CD4-positive, alpha-beta T cell treated with Interferon gamma for 1 hour (primary cell): ENCODE measurements at regions not wholly inside any gene's neighbourhood (a gene's known extent, or its start where the extent isn't known, plus 50 kb on each side); places are given as distances from the start of the nearest gene placed in this dataset.

Experiments used
- DNase-seq: peaks from one replicate; pipeline ENCODE4 v3.0.0-alpha.2; 2020

DNA sequence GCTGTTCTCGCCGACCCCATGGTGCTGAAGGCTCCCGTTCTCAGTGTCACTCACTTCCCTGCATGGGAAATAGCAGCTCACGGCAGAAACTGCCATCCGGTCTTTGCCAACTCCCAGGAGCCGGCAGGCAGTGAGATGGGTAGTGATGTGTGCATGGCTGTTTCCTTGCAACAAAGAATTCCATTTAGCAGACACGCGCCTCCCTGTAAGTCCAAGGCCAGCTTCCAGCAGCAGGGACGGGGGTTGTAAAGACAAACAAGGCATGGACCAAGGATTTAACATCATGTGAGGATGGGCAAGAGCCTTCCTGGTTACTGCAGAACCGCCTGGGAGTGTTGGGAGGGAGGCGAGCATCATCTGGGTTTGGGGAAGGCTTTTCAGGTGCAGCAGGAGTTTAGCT lies 273.1 kb downstream of the GLRX3 start:
- DNase-seq = no peak

DNA sequence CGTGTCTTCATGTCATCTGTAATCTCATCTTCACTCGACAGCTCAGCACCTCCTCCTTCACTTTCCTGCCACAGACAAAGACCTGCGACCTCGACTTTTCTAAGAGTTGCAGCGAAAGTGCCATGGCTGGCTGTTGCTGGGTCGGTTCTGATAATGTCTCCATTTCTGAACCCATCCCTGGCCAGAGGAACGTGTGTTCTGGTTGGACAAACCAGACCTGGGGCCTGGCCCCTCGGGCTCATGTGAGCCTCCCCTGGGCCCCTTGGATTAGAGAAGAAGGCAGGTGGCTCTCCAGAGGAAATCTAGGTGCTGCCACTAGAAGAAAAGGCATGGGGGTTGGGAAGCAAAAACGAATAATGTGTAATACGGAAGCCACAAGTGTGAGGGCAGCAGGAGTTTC lies 273.7 kb downstream of the GLRX3 start:
- DNase-seq = no peak

DNA sequence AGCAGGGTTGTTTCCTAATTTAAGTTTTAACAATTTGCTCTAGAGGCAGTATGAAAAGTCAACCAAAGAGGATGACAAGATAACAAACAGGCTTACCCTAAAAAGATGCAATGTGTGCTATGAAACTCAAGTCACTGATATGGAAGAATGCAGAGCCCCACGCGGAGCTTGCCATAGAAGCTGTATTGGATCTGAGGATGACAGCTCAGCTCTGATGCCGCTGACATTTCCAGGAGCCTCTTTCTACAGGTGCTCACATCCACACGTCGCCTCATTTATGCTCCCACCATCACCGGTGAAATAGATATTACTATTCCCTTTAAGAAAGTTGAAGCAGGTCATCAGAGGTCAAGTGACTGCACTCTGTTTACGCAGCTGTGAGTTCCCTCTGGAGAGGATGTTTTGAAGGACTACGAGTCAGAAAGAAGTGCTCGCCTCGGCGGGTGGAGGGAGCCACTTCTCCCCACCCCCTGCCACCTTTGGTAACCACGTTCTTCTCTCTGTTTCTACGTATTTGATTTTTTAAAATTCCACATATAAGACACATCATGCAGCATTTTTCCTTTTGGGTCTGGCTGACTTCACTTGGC lies 275.4 kb downstream of the GLRX3 start:
- DNase-seq = no peak

DNA sequence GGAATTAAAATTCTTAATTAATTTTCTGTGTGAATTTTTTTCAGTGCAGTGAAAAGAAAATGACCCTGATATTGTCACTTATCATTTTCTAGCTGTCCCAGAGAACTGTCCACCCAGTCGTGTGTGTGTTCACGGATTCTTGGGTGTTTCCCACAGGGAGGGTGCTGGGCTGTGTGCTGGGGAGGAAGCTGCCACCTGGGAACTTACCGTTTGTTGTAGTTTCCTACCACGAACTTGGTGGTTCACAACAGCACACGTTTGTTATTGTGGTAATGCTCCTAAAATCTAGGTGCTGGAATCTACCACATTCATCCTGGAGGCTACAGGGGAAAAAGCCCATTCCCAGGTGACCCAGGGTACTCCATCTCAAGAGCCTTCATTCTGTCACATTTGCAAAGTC lies 276.1 kb downstream of the GLRX3 start:
- no peak for DNase-seq

DNA sequence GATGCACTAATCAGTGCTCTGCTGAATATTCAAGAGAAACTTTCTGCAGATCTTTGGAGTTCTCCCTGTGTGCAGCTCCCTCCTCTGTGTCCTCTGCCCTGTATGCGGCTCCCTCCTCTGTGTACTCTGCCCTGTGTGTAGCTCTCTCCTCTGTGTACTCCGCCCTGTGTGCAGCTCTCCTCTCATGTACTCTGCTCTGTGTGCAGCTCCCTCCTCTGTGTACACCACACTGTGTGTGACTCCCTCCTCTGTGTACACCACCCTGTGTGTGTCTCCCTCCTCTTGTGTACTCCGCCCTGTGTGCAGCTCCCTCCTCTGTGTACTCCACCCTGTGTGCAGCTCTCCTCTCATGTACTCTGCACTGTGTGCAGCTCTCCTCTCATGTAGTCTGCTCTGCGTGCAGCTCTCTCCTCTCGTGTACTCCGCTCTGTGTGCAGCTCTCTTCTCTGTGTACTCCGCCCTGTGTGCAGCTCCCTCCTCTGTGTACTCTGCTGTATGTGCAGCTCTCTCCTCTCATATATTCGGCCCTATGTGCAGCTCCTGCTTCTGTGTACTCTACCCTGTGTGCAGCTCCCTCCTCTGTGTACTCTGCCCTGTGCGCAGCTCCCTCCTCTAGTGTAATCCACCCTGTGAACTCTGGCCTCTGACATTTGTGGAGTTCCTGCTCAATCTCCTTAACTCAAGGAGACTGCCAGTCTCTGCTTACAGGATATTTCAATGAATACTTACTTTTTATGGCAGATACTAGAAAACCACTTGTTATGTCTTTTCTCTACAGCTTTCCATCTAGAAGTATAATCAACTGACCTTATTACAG lies 280.4 kb downstream of the GLRX3 start:
- DNase-seq = no peak

DNA sequence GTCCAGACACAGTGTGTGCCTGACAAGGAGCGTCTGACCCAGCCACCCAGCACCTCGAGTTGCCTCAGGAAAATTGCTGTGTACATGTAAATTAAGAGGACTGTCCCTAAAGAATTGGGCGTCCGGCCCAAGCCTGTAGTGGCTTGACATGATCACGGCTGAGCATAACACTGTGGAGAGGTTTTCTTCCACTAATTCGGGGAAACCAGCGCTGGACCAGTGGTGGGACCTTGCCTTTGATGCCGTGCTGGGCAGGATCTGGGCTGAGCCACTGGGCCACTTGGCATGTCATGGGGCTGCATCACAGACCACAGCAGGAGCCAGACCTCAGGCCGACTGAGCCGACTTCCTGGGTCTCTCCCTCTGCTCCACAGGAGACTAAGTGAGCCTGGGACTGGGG lies 282.5 kb downstream of the GLRX3 start:
- DNase-seq = no peak

DNA sequence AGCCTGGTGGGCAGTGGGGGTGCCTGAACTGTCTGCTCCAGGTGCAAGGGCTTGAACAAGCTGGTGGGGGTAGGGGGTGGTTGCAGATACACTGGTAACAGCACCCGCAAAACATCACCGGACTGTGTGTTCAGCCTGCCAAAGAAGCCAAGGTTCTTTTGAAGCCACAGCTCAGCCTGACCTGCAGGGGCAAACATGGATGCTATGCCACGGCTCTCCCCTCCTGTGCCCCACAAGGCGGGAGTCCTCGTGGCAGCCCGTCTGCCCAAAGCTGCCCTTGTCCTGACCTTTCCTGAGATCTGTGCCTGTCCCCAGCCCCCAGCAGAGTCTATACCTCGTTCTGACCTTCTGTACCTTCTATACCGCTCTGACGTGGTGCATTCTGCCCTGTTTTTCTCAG lies 285.7 kb downstream of the GLRX3 start:
- DNase-seq = no peak

DNA sequence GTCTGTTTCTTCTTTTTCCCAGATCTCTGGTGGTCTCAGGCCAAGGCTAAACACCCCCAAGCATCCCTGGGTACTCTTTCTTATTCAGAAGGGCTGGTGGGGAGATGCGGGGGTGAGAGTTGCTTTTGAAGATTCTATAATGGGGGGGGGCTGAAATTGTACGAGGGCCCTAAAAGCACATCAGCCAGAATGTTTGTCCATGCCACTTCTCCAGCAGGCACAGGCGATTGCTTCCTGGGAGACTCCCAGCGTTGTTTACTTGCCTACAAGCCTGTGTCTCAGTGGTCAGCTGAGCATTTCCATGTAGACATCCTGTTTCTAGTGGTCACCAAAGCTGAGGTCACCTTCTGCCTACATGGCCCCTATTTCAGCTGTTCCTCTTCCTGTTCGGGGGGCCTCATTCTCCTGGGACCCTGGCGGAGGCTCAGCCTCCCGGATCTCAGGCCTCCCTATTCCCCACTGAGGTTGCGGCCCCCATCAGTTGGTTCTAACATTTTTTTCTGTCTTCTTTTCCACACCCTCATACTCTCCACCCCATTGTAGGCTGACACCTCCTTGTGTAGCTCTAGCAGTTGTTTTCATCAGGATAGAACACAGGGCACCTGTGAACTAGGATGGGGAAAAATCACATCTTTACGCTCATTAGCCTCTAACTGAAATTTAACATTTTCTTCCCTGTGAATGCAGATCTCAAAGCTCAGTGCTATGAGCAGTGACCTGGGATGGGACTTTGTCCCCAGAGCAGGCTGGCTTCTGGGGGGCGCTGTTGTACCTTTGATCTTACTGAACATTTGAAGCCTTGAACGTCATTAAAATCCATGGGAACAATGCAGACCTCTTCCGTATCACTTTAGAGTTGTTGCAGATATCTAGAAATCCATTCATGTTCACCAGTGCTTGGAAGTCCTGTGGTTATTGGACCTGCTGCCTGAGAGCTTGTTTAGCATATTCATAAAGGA lies 286.5 kb downstream of the GLRX3 start:
- DNase-seq = no peak

DNA sequence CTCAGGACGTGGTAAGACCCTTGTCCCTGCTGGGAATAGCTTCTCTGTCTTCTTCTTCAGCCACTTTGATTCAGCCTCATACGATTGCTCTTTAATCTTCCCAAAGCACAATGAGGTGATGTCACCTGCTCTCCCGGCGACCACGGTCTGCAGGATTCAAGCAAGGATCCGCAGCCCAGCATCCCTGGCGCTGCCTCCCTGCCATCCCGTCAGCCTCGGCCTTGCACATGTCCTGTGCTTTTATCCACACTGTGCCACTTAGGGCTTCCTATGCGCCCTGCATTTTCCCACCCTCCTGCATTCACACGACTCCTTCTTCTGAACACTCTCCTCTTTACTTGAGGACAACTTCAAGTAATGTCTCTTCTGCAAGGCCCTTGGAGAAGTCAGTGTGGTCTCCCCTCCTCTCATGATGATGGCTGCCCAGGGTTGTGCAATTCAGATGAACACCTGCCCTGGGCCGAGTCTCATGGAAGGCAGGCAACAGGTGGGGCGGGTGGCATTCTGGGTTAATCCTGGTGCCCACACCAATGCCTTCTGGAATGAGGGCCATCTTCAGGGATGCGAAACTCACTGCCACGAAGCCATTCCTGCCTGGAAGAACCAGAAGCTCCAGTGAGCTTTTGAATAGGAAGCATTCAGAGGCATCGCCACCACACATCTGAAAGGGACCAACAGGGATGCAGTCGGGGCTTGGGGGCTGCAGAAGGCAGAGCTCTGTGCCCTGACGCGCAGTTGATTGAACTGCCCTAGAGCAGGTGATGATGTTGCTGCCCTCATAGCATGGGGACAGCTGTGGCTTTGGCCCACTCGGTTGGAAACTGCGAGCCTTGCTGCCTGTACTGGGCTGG lies 287.5 kb downstream of the GLRX3 start:
- no peak for DNase-seq

DNA sequence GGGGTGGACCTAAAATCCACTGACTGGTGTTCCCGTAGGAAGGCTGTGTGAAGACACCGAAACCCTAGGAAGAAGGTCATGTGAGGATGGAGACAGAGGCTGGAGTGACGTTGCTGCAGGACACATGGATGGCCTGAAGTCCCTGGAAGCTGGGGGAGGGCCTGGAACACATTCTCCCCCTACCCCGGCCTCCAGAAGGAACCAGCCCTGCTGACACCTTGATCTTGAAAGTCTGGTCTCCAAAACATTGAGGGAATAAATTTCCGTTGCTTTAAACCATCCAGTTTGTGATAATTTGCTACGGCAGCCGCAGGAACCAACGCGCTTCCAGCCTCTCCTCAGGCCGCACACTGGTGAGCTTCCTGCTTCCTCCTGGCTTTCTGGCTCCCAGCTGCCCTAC lies 288.2 kb downstream of the GLRX3 start:
- DNase-seq = no peak

DNA sequence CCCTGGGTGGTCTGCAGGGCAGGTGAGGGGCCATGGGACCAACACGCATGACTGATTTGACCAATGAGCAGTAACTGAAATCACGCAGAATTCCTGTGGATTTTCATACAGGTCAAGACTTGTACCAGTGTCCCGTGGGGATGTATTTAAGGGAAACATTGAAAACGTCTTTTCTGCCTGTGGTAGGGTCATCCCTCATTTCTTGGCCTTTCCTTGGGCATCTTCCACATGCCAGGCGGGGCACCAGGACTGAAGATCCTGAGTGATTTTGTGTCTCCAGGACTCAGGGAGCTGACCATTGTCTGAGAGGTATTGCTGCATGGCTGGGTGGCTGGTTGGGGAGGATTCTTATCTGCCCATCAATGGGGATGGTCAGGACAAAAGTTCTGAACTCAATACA lies 289.0 kb downstream of the GLRX3 start:
- no peak for DNase-seq

DNA sequence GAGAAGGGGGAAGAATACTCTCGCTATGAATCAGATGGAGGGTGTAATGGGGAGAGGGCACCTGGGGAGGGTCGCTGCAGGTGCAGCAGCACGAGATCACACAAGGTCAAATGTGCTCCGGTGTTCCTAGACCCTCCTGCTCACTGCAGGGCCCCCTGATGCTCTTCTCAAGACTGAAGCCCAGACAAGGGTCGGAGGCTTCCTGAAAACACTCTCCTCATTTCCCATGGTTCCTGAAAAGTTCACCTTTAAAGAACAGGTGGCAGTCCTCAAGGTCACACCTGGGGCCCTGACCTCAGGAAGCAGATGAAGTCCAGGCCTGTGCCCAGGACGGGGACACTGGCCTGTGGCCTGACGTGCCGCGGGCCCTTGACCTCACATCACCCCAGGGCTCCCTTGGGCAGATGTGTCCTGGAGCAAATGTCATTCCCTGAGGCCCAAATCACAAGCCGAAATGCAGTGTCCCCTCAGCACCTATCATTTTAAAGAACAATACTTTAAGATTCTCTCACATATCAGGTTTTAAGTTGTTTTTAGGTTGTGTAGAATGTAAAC lies 289.8 kb downstream of the GLRX3 start:
- no peak for DNase-seq

DNA sequence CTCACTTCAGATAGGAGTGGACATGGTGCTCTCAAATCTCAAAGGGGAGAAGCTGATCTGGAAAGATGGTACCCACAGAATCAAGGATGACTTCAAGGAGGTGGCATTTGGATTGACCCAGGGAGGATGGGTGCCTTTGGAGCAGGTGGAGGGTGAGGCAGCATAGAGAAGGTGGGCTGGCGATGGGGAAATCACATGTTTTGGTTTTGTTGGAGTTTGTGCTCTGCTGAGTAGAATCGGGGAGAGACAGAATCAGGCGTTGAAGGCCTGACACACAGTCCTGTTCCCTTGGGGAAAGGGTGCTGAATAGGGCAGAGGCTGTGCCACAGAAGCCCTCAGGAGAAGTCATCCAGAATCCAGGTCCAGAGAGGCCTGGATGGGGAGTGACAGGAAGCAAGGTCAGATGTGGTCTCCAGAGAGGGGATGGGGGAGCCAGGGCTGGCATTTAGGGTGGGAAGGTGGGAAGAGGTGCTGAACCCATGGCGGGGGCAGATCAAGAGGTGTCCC lies 291.1 kb downstream of the GLRX3 start:
- no peak for DNase-seq

DNA sequence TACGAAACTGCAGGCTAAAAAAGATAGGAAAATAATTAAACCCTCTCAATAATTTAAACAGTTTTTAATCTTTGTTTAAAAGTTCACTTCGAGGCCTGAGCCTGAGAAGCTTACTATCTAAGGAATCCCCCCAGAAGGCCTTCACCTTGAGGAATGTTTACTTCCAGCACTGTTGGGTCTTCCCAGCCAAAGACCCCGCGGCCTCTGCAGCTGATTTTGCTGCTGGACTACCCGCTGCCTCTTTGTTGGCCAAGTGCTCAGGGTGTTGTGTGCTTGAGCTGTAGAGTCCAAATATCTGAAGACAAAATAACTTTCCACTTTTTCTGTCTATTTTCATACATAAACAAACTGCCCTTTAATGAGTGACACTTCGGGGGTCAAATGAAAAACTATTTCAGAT lies 292.7 kb downstream of the GLRX3 start:
- no peak for DNase-seq

DNA sequence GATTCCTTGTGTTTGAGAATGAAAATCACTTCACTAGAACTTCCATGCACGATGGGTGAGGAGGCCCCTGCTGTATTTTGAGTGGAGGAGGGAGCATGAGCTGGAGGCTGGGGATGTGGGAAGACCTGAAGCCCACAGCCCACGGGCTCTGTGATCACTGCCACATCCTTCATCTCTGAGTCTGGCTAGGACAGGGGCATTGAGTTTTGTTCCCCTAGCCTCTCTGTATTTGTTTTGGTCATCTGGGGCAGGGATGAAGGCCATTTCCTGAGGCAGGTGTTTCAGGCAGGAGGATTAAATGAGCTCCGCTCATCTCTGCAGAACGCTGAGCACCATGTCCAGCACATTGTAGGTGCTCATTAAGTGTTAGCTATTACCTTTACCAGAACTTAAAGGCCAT lies 293.6 kb downstream of the GLRX3 start:
- DNase-seq = no peak

DNA sequence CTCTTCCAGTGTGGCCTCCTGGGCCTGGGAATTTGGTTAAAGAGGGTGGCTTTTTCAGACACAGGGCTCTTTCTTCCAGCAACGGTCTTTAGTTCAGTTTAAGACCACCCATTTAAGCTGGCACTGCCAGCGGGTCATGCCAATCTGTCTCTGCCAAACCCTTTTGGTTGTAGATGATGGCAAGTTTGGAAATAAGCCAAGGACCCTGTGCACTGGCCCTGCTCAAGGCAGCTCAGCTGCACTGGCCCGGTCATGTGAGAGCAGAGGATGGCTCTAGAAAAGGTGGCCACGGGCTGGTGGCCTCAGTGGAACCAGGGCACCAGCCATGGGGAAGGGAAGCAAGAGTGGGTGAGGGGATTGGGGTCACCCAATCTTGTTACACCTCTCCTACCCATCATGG lies 294.1 kb downstream of the GLRX3 start:
- DNase-seq = no peak

DNA sequence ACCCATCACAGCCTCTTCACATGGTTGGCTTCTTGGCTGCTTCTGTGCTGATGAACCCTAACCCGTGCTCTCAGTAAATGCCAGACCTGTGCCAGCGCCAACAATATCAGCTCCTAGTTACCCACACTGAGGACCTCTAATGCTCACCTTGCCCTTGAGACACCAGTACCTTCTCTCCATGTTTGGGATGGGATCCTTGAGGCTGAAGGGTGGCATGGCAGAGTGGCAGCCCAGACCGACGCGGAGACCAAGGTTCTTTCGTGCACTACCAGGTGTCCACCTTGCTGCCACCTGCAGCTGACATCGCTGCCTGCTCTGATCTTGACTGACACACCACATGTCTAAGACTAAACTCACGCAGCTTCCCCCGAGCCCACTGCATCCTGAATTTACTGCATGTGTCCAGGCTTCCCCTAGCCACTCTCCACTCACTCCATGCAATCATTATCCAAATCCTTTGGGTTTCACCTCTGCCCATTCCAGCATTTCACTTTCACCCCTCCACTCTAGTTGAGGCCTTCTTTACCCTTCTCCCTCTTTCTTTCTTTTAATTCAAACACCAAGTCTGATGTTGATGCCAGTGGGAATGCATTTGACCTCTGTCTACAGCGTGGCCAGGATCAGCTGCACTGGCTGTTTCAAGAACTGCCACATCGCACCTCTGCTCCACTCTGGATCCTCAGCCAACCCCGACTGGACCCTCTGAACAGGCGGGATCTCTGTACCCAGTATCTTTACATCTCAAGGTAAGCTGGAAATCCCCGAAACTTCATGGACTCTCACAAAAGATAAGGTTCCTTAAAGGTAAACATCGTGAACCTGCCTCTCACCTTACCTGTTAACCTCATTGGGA lies 294.9 kb downstream of the GLRX3 start:
- no peak for DNase-seq

DNA sequence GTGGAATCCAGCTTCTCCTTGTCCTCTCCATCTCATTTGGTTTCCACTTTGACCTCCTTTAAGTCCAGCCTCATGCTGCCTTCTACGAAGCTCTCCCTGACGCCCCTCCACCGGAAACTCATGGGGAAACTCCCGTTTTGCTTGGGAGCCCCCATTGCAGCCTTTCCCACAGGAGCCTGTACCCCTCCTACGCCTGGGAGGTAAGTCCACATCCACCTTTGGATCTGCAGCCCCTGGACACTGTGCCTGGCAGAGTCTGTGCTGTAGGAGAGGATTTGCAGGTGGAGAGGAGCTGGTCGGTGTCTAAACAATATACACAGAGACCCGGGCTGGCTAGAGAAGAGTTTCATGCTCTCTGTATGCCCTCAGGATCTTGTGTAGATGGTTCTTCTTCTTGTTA lies 296.1 kb downstream of the GLRX3 start:
- no peak for DNase-seq

DNA sequence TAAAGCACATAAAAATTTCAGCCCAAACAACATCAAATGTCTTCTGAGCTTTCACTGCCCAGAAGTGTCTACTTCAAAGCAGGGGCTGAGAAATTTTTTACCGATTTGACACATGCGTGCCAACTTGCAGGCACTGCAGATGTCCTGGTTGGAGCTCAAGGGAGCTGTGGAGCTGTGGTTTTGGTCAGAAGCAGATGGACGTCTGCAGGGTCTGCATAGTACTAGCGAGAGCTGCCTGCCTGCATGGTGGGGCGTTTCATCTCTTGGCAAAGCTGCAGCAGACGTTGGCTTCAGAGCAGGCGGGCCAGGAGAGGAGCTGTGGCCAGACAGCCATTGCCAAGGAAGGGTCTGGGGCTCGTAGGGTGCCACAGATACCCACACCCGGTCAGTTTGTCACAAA lies 296.7 kb downstream of the GLRX3 start:
- no peak for DNase-seq

DNA sequence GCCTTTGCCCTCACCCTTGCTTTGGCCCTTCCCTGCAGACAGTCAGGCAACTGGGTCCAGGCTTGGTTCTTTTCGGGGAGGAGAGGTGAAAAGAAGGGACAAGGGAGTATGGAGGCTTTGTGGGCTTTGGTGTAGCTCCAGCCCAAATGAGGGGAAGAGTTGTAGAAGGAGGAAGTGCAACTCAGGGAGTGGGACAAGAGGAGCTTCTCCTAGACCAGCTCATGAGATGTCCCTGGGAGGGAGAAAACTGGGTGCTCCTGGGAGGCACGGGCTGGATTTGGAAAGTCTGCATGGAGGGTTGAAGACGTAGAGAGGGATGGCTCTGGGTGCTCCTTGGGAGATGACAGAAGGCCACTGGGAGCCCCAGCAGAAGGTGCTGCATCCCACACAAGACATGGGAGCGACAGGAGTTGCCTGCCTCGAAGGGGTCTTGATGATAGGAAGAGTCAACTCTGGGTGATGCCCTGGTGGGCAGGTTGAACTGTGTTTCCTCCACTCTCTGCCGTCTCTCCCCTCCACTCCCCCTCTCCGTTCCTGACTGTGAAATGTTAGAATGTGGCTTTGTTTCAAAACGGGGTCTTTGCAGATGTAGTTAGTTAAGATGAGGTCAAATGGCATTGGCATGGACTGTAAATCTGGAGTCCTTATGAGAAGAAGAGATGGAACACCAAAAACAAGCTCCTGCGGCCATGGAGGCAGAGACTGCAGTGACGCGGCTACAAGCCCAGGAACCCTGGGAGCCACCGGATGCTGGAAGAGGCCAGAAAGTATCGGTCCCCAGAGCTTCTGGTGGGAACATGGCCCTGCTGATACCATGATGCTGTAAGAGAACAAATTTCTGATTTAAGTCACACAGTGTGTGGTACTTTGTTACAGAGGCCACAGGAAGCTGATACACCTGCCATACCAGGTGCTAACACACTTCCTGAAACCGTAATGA lies 298.5 kb downstream of the GLRX3 start:
- no peak for DNase-seq
